Omental fat pad (tissue), 3 donors: ENCODE measurements at regions not wholly inside any gene's neighbourhood (a gene's known extent, or its start where the extent isn't known, plus 50 kb on each side); places are given as distances from the start of the nearest gene placed in this dataset.
"Not testable (repeated sequence)": the region's sequence is repeated elsewhere in the genome, so short reads cannot be mapped to it uniquely, and the experiment has no call there.

Source experiments
- ATAC-seq: fragments of 150-250 bp; one replicate; pipeline ENCODE4 v1.9.1; 2016; ENCODE audit warnings: mild to moderate bottlenecking, moderate library complexity; ENCODE audit not compliant: low FRiP score
- DNase-seq: peaks from one replicate; pipeline ENCODE4 v3.0.0-alpha.2; 2019; ENCODE audit warnings: low spot score
- CTCF ChIP-seq, 3 donors: fragments of 450-650 bp; IDR thresholded peaks; one replicate each; pipeline ENCODE4 v1.5.1; 2016 to 2017; ENCODE audit warnings: antibody characterized with exemption in 3 of 3, mild to moderate bottlenecking in 3 of 3, moderate library complexity in 2 of 3

GRCh38 chr3:163391407-163392181 lies 1686.7 kb downstream of the SI start:
- no peak for TF ChIP-seq CTCF (IDR thresholded peaks at IDR 0.05)
- ATAC-seq: no peak
- no peak for DNase-seq

- no peak for ATAC-seq
Observed at GRCh38 chr3:163384383-163384782, 1693.9 kb downstream of the SI start.

GRCh38 chr3:163382183-163382582 lies 1696.1 kb downstream of the SI start:
- DNase-seq (no peak), ATAC-seq (no peak)
- TF ChIP-seq CTCF (IDR thresholded peaks at IDR 0.05): no peak

More at GRCh38 chr3:163384383-163384782, 1693.9 kb downstream of the SI start:
- TF ChIP-seq CTCF (IDR thresholded peaks at IDR 0.05): no peak
- no peak for DNase-seq

GRCh38 chr3:163368168-163368567 lies 1710.1 kb downstream of the SI start:
- no peak for TF ChIP-seq CTCF (IDR thresholded peaks at IDR 0.05)
- DNase-seq: no peak
- no peak for ATAC-seq

GRCh38 chr3:163364717-163365116 lies 1713.6 kb downstream of the SI start:
- TF ChIP-seq CTCF (IDR thresholded peaks at IDR 0.05): no peak
- no peak for ATAC-seq

GRCh38 chr3:163362151-163362550 lies 1716.1 kb downstream of the SI start:
- DNase-seq: no peak
- no peak for TF ChIP-seq CTCF (IDR thresholded peaks at IDR 0.05)
- no peak for ATAC-seq

More at GRCh38 chr3:163364717-163365116, 1713.6 kb downstream of the SI start:
- DNase-seq: no peak

- not testable (repeated sequence) for DNase-seq, ATAC-seq
Observed at GRCh38 chr3:163361357-163361878, 1716.9 kb downstream of the SI start.
